22Rv1 (cell line): ENCODE measurements at regions not wholly inside any gene's neighbourhood (a gene's known extent, or its start where the extent isn't known, plus 50 kb on each side); places are given as distances from the start of the nearest gene placed in this dataset.

ENCODE experiments used
- ZFX ChIP-seq: fragments of 450-650 bp; IDR thresholded peaks from 2 replicates; pipeline ENCODE4 v1.6.1; 2017; ENCODE audit warnings: antibody characterized with exemption, borderline replicate concordance
- TF ChIP-seq, protein P1 (sequence below): fragments of 450-650 bp; IDR thresholded peaks from 2 replicates; pipeline ENCODE4 v1.5.1; 2017; ENCODE audit warnings: mild to moderate bottlenecking

DNA sequence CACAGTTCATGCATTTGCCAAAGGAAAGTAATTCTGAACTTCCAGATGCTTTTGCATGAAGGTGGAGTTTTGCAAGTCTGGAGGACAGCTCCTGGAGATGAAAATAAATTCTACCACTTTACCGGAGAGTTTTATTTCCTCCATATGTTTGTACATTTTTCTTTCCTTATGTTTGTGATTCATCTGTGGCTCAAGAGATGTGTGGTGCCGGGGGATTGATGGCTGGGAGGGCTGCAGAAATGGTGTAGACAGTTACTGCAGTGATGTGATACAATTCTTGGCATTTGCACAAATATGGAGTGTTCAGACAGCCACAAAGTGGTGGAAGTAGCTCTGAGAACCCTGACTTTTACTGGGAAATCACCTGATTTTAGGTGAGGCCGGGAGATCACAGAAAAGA lies 58.5 kb upstream of the ASB17 start:
- TF ChIP-seq, protein P1, sequence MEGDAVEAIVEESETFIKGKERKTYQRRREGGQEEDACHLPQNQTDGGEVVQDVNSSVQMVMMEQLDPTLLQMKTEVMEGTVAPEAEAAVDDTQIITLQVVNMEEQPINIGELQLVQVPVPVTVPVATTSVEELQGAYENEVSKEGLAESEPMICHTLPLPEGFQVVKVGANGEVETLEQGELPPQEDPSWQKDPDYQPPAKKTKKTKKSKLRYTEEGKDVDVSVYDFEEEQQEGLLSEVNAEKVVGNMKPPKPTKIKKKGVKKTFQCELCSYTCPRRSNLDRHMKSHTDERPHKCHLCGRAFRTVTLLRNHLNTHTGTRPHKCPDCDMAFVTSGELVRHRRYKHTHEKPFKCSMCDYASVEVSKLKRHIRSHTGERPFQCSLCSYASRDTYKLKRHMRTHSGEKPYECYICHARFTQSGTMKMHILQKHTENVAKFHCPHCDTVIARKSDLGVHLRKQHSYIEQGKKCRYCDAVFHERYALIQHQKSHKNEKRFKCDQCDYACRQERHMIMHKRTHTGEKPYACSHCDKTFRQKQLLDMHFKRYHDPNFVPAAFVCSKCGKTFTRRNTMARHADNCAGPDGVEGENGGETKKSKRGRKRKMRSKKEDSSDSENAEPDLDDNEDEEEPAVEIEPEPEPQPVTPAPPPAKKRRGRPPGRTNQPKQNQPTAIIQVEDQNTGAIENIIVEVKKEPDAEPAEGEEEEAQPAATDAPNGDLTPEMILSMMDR = no peak
- no peak for TF ChIP-seq ZFX
